HEK293 (cell line): ENCODE measurements at regions not wholly inside any gene's neighbourhood (a gene's known extent, or its start where the extent isn't known, plus 50 kb on each side); places are given as distances from the start of the nearest gene placed in this dataset.

Experiments used
- CTCF ChIA-PET: fragments of 350-600 bp; formaldehyde crosslinking; extraction: SDS; loops from one replicate; lab custom pipeline; 2021; ENCODE audit warnings: antibody characterized with exemption; lab: Yijun Ruan, JAX
- POLR2A ChIA-PET: fragments of 300-600 bp; formaldehyde crosslinking; extraction: SDS; loops from one replicate; lab custom pipeline; 2020; ENCODE audit warnings: antibody characterized with exemption, inconsistent platforms; lab: Yijun Ruan, JAX
- H3K27ac ChIP-seq: fragments of 200-500 bp; sonication (Bioruptor generic); 2 replicates; pipeline ENCODE4 v1.5.1; 2014; ENCODE audit warnings: low read depth, low read length, control low read depth, inconsistent platforms; ENCODE audit errors: extremely low read depth
- H3K36me3 ChIP-seq, 2 experiments: fragments of 200-500 bp in 1 of 2; sonication (Bioruptor generic) in 1 of 2; 1 replicate in 1 of 2; 2 replicates in 1 of 2; pipeline ENCODE4 v1.5.1; 2014 to 2017; ENCODE audit warnings: inconsistent platforms in 2 of 2, low read length in 2 of 2; ENCODE audit not compliant: control insufficient read depth in 2 of 2, insufficient read depth in 1 of 2
- H3K4me1 ChIP-seq: fragments of 200-500 bp; sonication (Bioruptor generic); 2 replicates; pipeline ENCODE4 v1.5.1; 2014; ENCODE audit warnings: mild to moderate bottlenecking, low read length, inconsistent platforms; ENCODE audit not compliant: control insufficient read depth, insufficient read depth
- H3K4me3 ChIP-seq: 2 replicates; pipeline ENCODE4 v1.5.1; 2011; ENCODE audit warnings: low read depth, mild to moderate bottlenecking, control low read depth, low read length, moderate library complexity
- H3K9me3 ChIP-seq: fragments of 200-500 bp; sonication (Bioruptor generic); 2 replicates; pipeline ENCODE4 v1.5.1; 2014; ENCODE audit warnings: low read depth, low read length, inconsistent platforms; ENCODE audit not compliant: control insufficient read depth, insufficient read depth
- BCL11B ChIP-seq: fragments of 450-650 bp; formaldehyde crosslinking; IDR thresholded peaks from 2 replicates; pipeline ENCODE4 v1.5.1; 2016; ENCODE audit warnings: low read depth, missing biosample characterization, missing genetic modification characterization
- HOXC10 ChIP-seq: sonication (generic); formaldehyde crosslinking; IDR thresholded peaks from 2 replicates; pipeline ENCODE4 v1.8.1; 2023; ENCODE audit warnings: mild to moderate bottlenecking, missing genetic modification reagents
- OSR2 ChIP-seq: fragments of 450-650 bp; formaldehyde crosslinking; IDR thresholded peaks from 2 replicates; pipeline ENCODE4 v1.5.1; 2016; ENCODE audit warnings: missing biosample characterization, missing genetic modification characterization
- PRDM4 ChIP-seq: fragments of 450-650 bp; formaldehyde crosslinking; IDR thresholded peaks from 2 replicates; pipeline ENCODE4 v1.5.1; 2017; ENCODE audit warnings: missing biosample characterization, missing genetic modification characterization
- SCRT1 ChIP-seq: fragments of 450-650 bp; formaldehyde crosslinking; IDR thresholded peaks from 2 replicates; pipeline ENCODE4 v1.5.1; 2016; ENCODE audit warnings: missing biosample characterization, missing genetic modification characterization, borderline replicate concordance
- SP7 ChIP-seq: fragments of 450-650 bp; formaldehyde crosslinking; IDR thresholded peaks from 2 replicates; pipeline ENCODE4 v1.5.1; 2016; ENCODE audit warnings: missing biosample characterization, missing genetic modification characterization
- TSHZ1 ChIP-seq: fragments of 450-650 bp; formaldehyde crosslinking; IDR thresholded peaks from 2 replicates; pipeline ENCODE4 v1.5.1; 2016; ENCODE audit warnings: missing biosample characterization, missing genetic modification characterization, borderline replicate concordance
- ZBTB44 ChIP-seq: fragments of 450-650 bp; IDR thresholded peaks from 2 replicates; pipeline ENCODE4 v1.5.1; 2018; ENCODE audit warnings: missing biosample characterization, mild to moderate bottlenecking, missing genetic modification characterization
- ZNF10 ChIP-seq: fragments of 450-650 bp; formaldehyde crosslinking; IDR thresholded peaks from 2 replicates; pipeline ENCODE4 v1.5.1; 2017; ENCODE audit warnings: missing biosample characterization, missing genetic modification characterization
- ZNF121 ChIP-seq: fragments of 450-650 bp; formaldehyde crosslinking; IDR thresholded peaks from 2 replicates; pipeline ENCODE4 v1.5.1; 2016; ENCODE audit warnings: missing biosample characterization, missing genetic modification characterization
- ZNF138 ChIP-seq: fragments of 450-650 bp; formaldehyde crosslinking; IDR thresholded peaks from 2 replicates; pipeline ENCODE4 v1.5.1; 2016; ENCODE audit warnings: missing biosample characterization, missing genetic modification characterization, borderline replicate concordance
- ZNF16 ChIP-seq: fragments of 450-650 bp; formaldehyde crosslinking; IDR thresholded peaks from 2 replicates; pipeline ENCODE4 v1.5.1; 2016; ENCODE audit warnings: low read depth, missing biosample characterization, missing genetic modification characterization
- ZNF175 ChIP-seq: fragments of 450-650 bp; formaldehyde crosslinking; IDR thresholded peaks from 2 replicates; pipeline ENCODE4 v1.5.1; 2016; ENCODE audit warnings: missing biosample characterization, missing genetic modification characterization
- ZNF280D ChIP-seq: fragments of 450-650 bp; formaldehyde crosslinking; IDR thresholded peaks from 2 replicates; pipeline ENCODE4 v1.5.1; 2016; ENCODE audit warnings: missing biosample characterization, missing genetic modification characterization
- ZNF391 ChIP-seq: fragments of 450-650 bp; formaldehyde crosslinking; IDR thresholded peaks from 2 replicates; pipeline ENCODE4 v1.5.1; 2016; ENCODE audit warnings: low read depth, missing biosample characterization, missing genetic modification characterization, borderline replicate concordance
- ZNF416 ChIP-seq: fragments of 450-650 bp; formaldehyde crosslinking; IDR thresholded peaks from 2 replicates; pipeline ENCODE4 v1.5.1; 2016; ENCODE audit warnings: missing biosample characterization, missing genetic modification characterization
- ZNF510 ChIP-seq: fragments of 450-650 bp; formaldehyde crosslinking; IDR thresholded peaks from 2 replicates; pipeline ENCODE4 v1.5.1; 2018; ENCODE audit warnings: mild to moderate bottlenecking, missing genetic modification characterization, missing biosample characterization; ENCODE audit not compliant: insufficient replicate concordance
- ZNF513 ChIP-seq: fragments of 450-650 bp; IDR thresholded peaks from 2 replicates; pipeline ENCODE4 v1.5.1; 2018; ENCODE audit warnings: missing biosample characterization, missing genetic modification characterization
- ZNF530 ChIP-seq: fragments of 450-650 bp; formaldehyde crosslinking; IDR thresholded peaks from 2 replicates; pipeline ENCODE4 v1.5.1; 2016; ENCODE audit warnings: low read depth, missing biosample characterization, missing genetic modification characterization
- ZNF580 ChIP-seq: fragments of 450-650 bp; formaldehyde crosslinking; IDR thresholded peaks from 2 replicates; pipeline ENCODE4 v1.5.1; 2016; ENCODE audit warnings: missing biosample characterization, missing genetic modification characterization
- ZNF623 ChIP-seq: fragments of 450-650 bp; formaldehyde crosslinking; IDR thresholded peaks from 2 replicates; pipeline ENCODE4 v1.5.1; 2016; ENCODE audit warnings: missing biosample characterization, missing genetic modification characterization
- ZNF670 ChIP-seq: fragments of 450-650 bp; formaldehyde crosslinking; IDR thresholded peaks from 2 replicates; pipeline ENCODE4 v1.5.1; 2016; ENCODE audit warnings: missing biosample characterization, missing genetic modification characterization, low read depth
- ZNF677 ChIP-seq: fragments of 450-650 bp; IDR thresholded peaks from 2 replicates; pipeline ENCODE4 v1.5.0; 2018; ENCODE audit warnings: missing biosample characterization, mild to moderate bottlenecking, missing genetic modification characterization, moderate library complexity

GRCh38 chr6:77299931-77300330, 163.4 kb downstream of the HTR1B start:
- H3K36me3 ChIP-seq, result no peaks in the 10 kb centered on the region
- no peak for TF ChIP-seq ZNF391 (tag by site-specific recombination)
- no peak for TF ChIP-seq PRDM4
- TF ChIP-seq ZNF416 (tag by site-specific recombination), result no peak
- TF ChIP-seq ZNF580 (tag by site-specific recombination), result no peak
- no peak for TF ChIP-seq HOXC10 (CRISPR knock-in tag)
- no peak for TF ChIP-seq SP7
- TF ChIP-seq ZNF623 (tag by site-specific recombination), result no peak
- no peak for TF ChIP-seq ZNF121 (tag by site-specific recombination)
- no peak for TF ChIP-seq ZNF513 (tag by site-specific recombination)
- no peak for TF ChIP-seq ZNF677
- TF ChIP-seq ZNF280D (tag by site-specific recombination), result no peak
- TF ChIP-seq ZNF670 (tag by site-specific recombination), result no peak
- no peak for TF ChIP-seq ZNF175 (tag by site-specific recombination)
- TF ChIP-seq, all 188 proteins: peak for 0
- CTCF ChIA-PET, result no interaction called here
- POLR2A ChIA-PET, result no interaction called here
- Histone ChIP-seq H3K27ac (no peak overlapping the region), H3K4me1 (no peaks in the 10 kb centered on the region), H3K4me3 (no peak overlapping the region), H3K9me3 (no peaks in the 10 kb centered on the region; the same call in 1 of the 2 replicates)

- POLR2A ChIA-PET, result no interaction called here
- Histone ChIP-seq H3K9me3 (no peaks in the 10 kb centered on the region; the same call in 1 of the 2 replicates), H3K27ac (no peak overlapping the region), H3K4me3 (no peak overlapping the region), H3K36me3 (no peaks in the 10 kb centered on the region), H3K4me1 (no peaks in the 10 kb centered on the region)
- no peak for TF ChIP-seq TSHZ1 (tag by site-specific recombination)
- TF ChIP-seq OSR2 (tag by site-specific recombination), result no peak
- TF ChIP-seq ZNF16 (tag by site-specific recombination), result no peak
- no peak for TF ChIP-seq SCRT1
- TF ChIP-seq BCL11B (tag by site-specific recombination), result no peak
- no peak for TF ChIP-seq ZNF10
- no peak for TF ChIP-seq ZNF510 (tag by site-specific recombination)
- no peak for TF ChIP-seq ZNF138
- TF ChIP-seq ZBTB44 (tag by site-specific recombination), result no peak
- TF ChIP-seq ZNF530, result no peak
- CTCF ChIA-PET, result no interaction called here
Observed at GRCh38 chr6:77298283-77298682, 165.0 kb downstream of the HTR1B start.
